GM21717 (cell line): ENCODE measurements at regions not wholly inside any gene's neighbourhood (a gene's known extent, or its start where the extent isn't known, plus 50 kb on each side); places are given as distances from the start of the nearest gene placed in this dataset.

ENCODE experiments used
- ATAC-seq: cut with Tn5 transposase; IDR thresholded peaks from one replicate; pipeline ENCODE4 v1.9.1; 2021; ENCODE audit warnings: mild to moderate bottlenecking, moderate library complexity; ENCODE audit not compliant: unreplicated experiment

- ATAC-seq, result no peak
Observed at GRCh38 chr14:30484201-30484600, 74.8 kb upstream of the G2E3 start.

GRCh38 chr14:30484976-30485375 lies 74.0 kb upstream of the G2E3 start:
- no peak for ATAC-seq

- no peak for ATAC-seq
Observed at GRCh38 chr14:30496852-30497251, 62.1 kb upstream of the G2E3 start.

- no peak for ATAC-seq
Observed at GRCh38 chr14:30499358-30499757, 59.6 kb upstream of the G2E3 start.

- ATAC-seq, result no peak
Observed at GRCh38 chr14:30500222-30500621, 58.7 kb upstream of the G2E3 start.

- no peak for ATAC-seq
Observed at GRCh38 chr14:30507209-30507608, 51.7 kb upstream of the G2E3 start.
